ENCODE measurements at regions not wholly inside any gene's neighbourhood (a gene's known extent, or its start where the extent isn't known, plus 50 kb on each side); places are given as distances from the start of the nearest gene placed in this dataset.

GRCh38 chr6:145485288-145485687, 250.0 kb downstream of the EPM2A start:
- H2AK5ac ChIP-seq (ENCODE audit: insufficient read length, low read length) = no peak overlapping the region
- H4K20me1 ChIP-seq (ENCODE audit: control insufficient read depth, insufficient read depth, insufficient read length) = no peaks in the 10 kb centered on the region
- H4K91ac ChIP-seq (ENCODE audit: insufficient read length, low read depth, low read length) = no peak overlapping the region
- no peak overlapping the region for H3K9ac ChIP-seq (ENCODE audit: extremely low read depth, insufficient read length, low read length)
- H3K23me2 ChIP-seq (ENCODE audit: insufficient read length, low read depth, low read length, poor library complexity, severe bottlenecking) = no peaks in the 10 kb centered on the region
- no peak overlapping the region for H2BK12ac ChIP-seq (ENCODE audit: insufficient read length, low read depth, low read length)
- no peak overlapping the region for H2BK15ac ChIP-seq (ENCODE audit: low read depth, low read length)
- H3T11ph ChIP-seq (ENCODE audit: low read length) = no peak overlapping the region
- Mint-ChIP-seq H3K4me1 (peaks cover 9 to 10% of the 10 kb centered on the region in 2 experiments), H3K36me3 (ENCODE audit: insufficient read depth in 1 of 3, low read depth in 3 of 3) (no peaks in the 10 kb centered on the region), H3K9me3 (no peaks in the 10 kb centered on the region; a peak in 1 of 5 replicates), H3K27me3 (ENCODE audit: low read depth) (no peaks in the 10 kb centered on the region), H3K4me3 (no peak overlapping the region), H3K27ac (peak overlapping the region in 1 of 3 experiments; percentile 27; a peak in 3 of 7 replicates)
- no peak overlapping the region for H3K4me2 ChIP-seq (ENCODE audit: insufficient read depth, insufficient read length, low read length)
- no peak overlapping the region for H2BK120ac ChIP-seq (ENCODE audit: low read depth, low read length, poor library complexity, severe bottlenecking)
- no peaks in the 10 kb centered on the region for H3K79me1 ChIP-seq (ENCODE audit: insufficient read depth, low read depth, low read length, poor library complexity, severe bottlenecking)
- no peak overlapping the region for H3K56ac ChIP-seq (ENCODE audit: insufficient read length, low read depth, low read length)
- H3K27me3 ChIP-seq (ENCODE audit: insufficient read depth, low read length) = no peaks in the 10 kb centered on the region
- no peak overlapping the region for H3K23ac ChIP-seq (ENCODE audit: insufficient read length, low read depth, low read length)
- H4K8ac ChIP-seq (replicated peaks; ENCODE audit: insufficient read length, low read depth, low read length) = no peak overlapping the region
- no peak overlapping the region for H2BK5ac ChIP-seq (ENCODE audit: insufficient read length, low read length)
- H3K18ac ChIP-seq (ENCODE audit: insufficient read length, low read depth, low read length) = no peak overlapping the region
- H3K27ac ChIP-seq (ENCODE audit: insufficient read length, low read depth, low read length) = no peak overlapping the region
- H4K5ac ChIP-seq (ENCODE audit: insufficient read length, low read depth, low read length) = no peak overlapping the region
- no peak overlapping the region for H2AFZ ChIP-seq (ENCODE audit: low read length)
- no peak for DNase-seq
- no peak overlapping the region for H2BK20ac ChIP-seq (ENCODE audit: low read depth, low read length, poor library complexity, severe bottlenecking)
- H3K79me2 ChIP-seq (ENCODE audit: insufficient read depth, low read length) = no peaks in the 10 kb centered on the region
- no peak overlapping the region for H3K14ac ChIP-seq (ENCODE audit: insufficient read depth, low read length)
- no CpG with 5 or more reads among the region's 2 CpGs for WGBS (ENCODE audit: extremely low coverage, insufficient read length, low lambda C conversion rate)
- no peaks in the 10 kb centered on the region for H3K4me1 ChIP-seq (ENCODE audit: insufficient read depth, low read length)
- no peaks in the 10 kb centered on the region for H3K9me3 ChIP-seq (ENCODE audit: control insufficient read depth, low read depth, low read length)
- TF ChIP-seq CTCF (conservative IDR thresholded peaks at IDR 0.05) = no peak
- no peak overlapping the region for H3K4ac ChIP-seq (ENCODE audit: low read depth, low read length)

Data from H9 (cell line).